ENCODE measurements at regions not wholly inside any gene's neighbourhood (a gene's known extent, or its start where the extent isn't known, plus 50 kb on each side); places are given as distances from the start of the nearest gene placed in this dataset.

GRCh38 chr9:89773170-89773569 lies 168.4 kb downstream of the GADD45G start:
- no peak for DNase-seq

- DNase-seq, result no peak
These were observed 170.1 kb downstream of the GADD45G start for GRCh38 chr9:89774858-89775370.

GRCh38 chr9:89775641-89776040 lies 170.8 kb downstream of the GADD45G start:
- no peak for DNase-seq

- no peak for DNase-seq
These were observed 172.1 kb downstream of the GADD45G start for GRCh38 chr9:89776795-89777525.

GRCh38 chr9:89777544-89777943 lies 172.7 kb downstream of the GADD45G start:
- DNase-seq, result no peak

GRCh38 chr9:89778100-89779090 lies 173.6 kb downstream of the GADD45G start:
- DNase-seq, result no peak

GRCh38 chr9:89779405-89780203 lies 174.8 kb downstream of the GADD45G start:
- no peak for DNase-seq

- DNase-seq, result no peak
These were observed 176.1 kb downstream of the GADD45G start for GRCh38 chr9:89780959-89781358.

GRCh38 chr9:89781838-89782540 lies 177.2 kb downstream of the GADD45G start:
- DNase-seq, result no peak

GRCh38 chr9:89786655-89787054 lies 181.8 kb downstream of the GADD45G start:
- no peak for DNase-seq

GRCh38 chr9:89787595-89787994 lies 182.8 kb downstream of the GADD45G start:
- DNase-seq, result no peak

- no peak for DNase-seq
These were observed 183.6 kb downstream of the GADD45G start for GRCh38 chr9:89788434-89788833.

- no peak for DNase-seq
These were observed 185.2 kb downstream of the GADD45G start for GRCh38 chr9:89789922-89790510.

GRCh38 chr9:89790542-89791109 lies 185.8 kb downstream of the GADD45G start:
- no peak for DNase-seq

- no peak for DNase-seq
These were observed 186.9 kb downstream of the GADD45G start for GRCh38 chr9:89791754-89792153.

GRCh38 chr9:89792189-89793123 lies 187.6 kb downstream of the GADD45G start:
- no peak for DNase-seq

GRCh38 chr9:89793124-89793495 lies 188.3 kb downstream of the GADD45G start:
- no peak for DNase-seq

- DNase-seq, result no peak
These were observed 188.7 kb downstream of the GADD45G start for GRCh38 chr9:89793551-89793950.

GRCh38 chr9:89794918-89795317 lies 190.1 kb downstream of the GADD45G start:
- no peak for DNase-seq

GRCh38 chr9:89795538-89796195 lies 190.9 kb downstream of the GADD45G start:
- no peak for DNase-seq
